HG03039 (cell line): ENCODE measurements at regions not wholly inside any gene's neighbourhood (a gene's known extent, or its start where the extent isn't known, plus 50 kb on each side); places are given as distances from the start of the nearest gene placed in this dataset.

Experiments
- ATAC-seq: cut with Tn5 transposase; IDR thresholded peaks from one replicate; pipeline ENCODE4 v1.9.1; 2021; ENCODE audit warnings: mild to moderate bottlenecking, moderate library complexity; ENCODE audit not compliant: unreplicated experiment

- no peak for ATAC-seq
Observed at GRCh38 chr12:69129017-69129416, 110.4 kb upstream of the CPSF6 start.

- ATAC-seq, result no peak
Observed at GRCh38 chr12:69129564-69129963, 109.8 kb upstream of the CPSF6 start.

- no peak for ATAC-seq
Observed at GRCh38 chr12:69130064-69130463, 109.3 kb upstream of the CPSF6 start.

GRCh38 chr12:69131077-69131476 is 108.3 kb upstream of the CPSF6 start:
- no peak for ATAC-seq

- ATAC-seq, result no peak
Observed at GRCh38 chr12:69136931-69137613, 102.3 kb upstream of the CPSF6 start.

GRCh38 chr12:69141074-69141473 is 98.3 kb upstream of the CPSF6 start:
- ATAC-seq, result no peak

GRCh38 chr12:69149270-69149669 is 90.1 kb upstream of the CPSF6 start:
- no peak for ATAC-seq

- no peak for ATAC-seq
Observed at GRCh38 chr12:69150083-69150795, 89.1 kb upstream of the CPSF6 start.

- ATAC-seq, result no peak
Observed at GRCh38 chr12:69150796-69151127, 88.6 kb upstream of the CPSF6 start.

GRCh38 chr12:69151254-69151764 is 88.1 kb upstream of the CPSF6 start:
- ATAC-seq, result no peak

GRCh38 chr12:69154585-69155363 is 84.6 kb upstream of the CPSF6 start:
- ATAC-seq, result no peak

GRCh38 chr12:69157023-69157655 is 82.2 kb upstream of the CPSF6 start:
- ATAC-seq, result peak; percentile 94

- ATAC-seq, result no peak
Observed at GRCh38 chr12:69161829-69162228, 77.5 kb upstream of the CPSF6 start.

- no peak for ATAC-seq
Observed at GRCh38 chr12:69163681-69164362, 75.5 kb upstream of the CPSF6 start.

GRCh38 chr12:69167648-69168165 is 71.7 kb upstream of the CPSF6 start:
- ATAC-seq, result no peak

GRCh38 chr12:69168363-69168762 is 71.0 kb upstream of the CPSF6 start:
- no peak for ATAC-seq

GRCh38 chr12:69168828-69169227 is 70.5 kb upstream of the CPSF6 start:
- ATAC-seq, result no peak

- ATAC-seq, result no peak
Observed at GRCh38 chr12:69170293-69170692, 69.1 kb upstream of the CPSF6 start.

GRCh38 chr12:69171881-69172280 is 67.5 kb upstream of the CPSF6 start:
- ATAC-seq, result no peak

GRCh38 chr12:69172491-69172890 is 66.9 kb upstream of the CPSF6 start:
- ATAC-seq, result no peak
